ENCODE measurements at regions not wholly inside any gene's neighbourhood (a gene's known extent, or its start where the extent isn't known, plus 50 kb on each side); places are given as distances from the start of the nearest gene placed in this dataset.

DNA sequence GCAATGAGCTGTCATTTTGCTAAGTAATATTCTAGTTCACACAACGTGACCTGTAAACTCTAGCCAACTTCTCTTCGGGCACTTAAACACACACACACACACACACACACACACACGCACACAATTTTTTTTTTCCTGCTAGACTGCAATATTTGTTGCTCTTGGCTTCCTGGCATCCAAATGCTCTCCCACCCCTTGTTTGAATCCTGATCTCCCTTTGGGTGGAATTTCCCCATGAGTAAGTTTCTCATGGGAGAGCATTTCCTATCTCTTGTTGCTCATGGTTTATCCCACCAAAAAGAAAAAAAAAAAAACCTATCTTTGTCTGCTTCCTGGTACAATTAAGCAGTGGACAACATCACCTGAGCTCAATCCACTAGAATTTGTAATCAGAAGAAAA lies 54.7 kb upstream of the TSLP start:
- TF ChIP-seq CTCF (IDR thresholded peaks at IDR 0.05; ENCODE audit: poor library complexity, severe bottlenecking) = no peak
- ATAC-seq (ENCODE audit: low read depth) (no peak), DNase-seq (ENCODE audit: low spot score) (no peak)
- Histone ChIP-seq H3K4me1 (ENCODE audit: insufficient read depth, poor library complexity, severe bottlenecking) (peaks cover 12% of the 10 kb centered on the region), H3K27me3 (ENCODE audit: insufficient read depth, poor library complexity, severe bottlenecking) (no peaks in the 10 kb centered on the region), H3K36me3 (ENCODE audit: low read depth) (no peaks in the 10 kb centered on the region), H3K4me3 (ENCODE audit: severe bottlenecking) (no peak overlapping the region), H3K9me3 (ENCODE audit: severe bottlenecking) (no peaks in the 10 kb centered on the region), H3K27ac (ENCODE audit: poor library complexity, severe bottlenecking) (no peak overlapping the region)

DNA sequence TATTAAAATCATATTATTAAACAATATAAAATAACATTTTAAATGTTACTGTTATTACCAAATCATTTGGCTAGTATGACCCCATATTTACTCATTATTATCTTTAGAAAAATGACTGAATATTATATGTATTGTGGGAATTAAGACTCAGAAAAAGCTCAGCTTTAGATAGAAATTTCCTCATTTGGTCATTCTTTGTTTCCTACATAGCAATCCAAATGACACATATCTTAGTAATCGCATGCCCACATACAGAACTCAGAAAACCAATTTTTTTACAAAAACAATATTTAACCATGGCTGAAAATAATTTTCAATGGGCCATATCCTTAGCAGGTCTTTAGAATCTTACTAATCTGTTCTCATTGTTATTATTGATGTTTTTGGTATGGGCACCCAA lies 53.8 kb upstream of the TSLP start:
- DNase-seq (ENCODE audit: low spot score) (no peak), ATAC-seq (ENCODE audit: low read depth) (no peak; the same call in 1 of the 3 replicates)
- H3K4me1 ChIP-seq (ENCODE audit: insufficient read depth, poor library complexity, severe bottlenecking) = peaks cover 8% of the 10 kb centered on the region
- no peak overlapping the region for H3K4me3 ChIP-seq (ENCODE audit: severe bottlenecking)
- no peak for TF ChIP-seq CTCF (IDR thresholded peaks at IDR 0.05; ENCODE audit: poor library complexity, severe bottlenecking)
- no peak overlapping the region for H3K27ac ChIP-seq (ENCODE audit: poor library complexity, severe bottlenecking)
- H3K27me3 ChIP-seq (ENCODE audit: insufficient read depth, poor library complexity, severe bottlenecking) = no peaks in the 10 kb centered on the region
- H3K9me3 ChIP-seq (ENCODE audit: severe bottlenecking) = no peaks in the 10 kb centered on the region
- no peaks in the 10 kb centered on the region for H3K36me3 ChIP-seq (ENCODE audit: low read depth)
